ENCODE measurements at regions not wholly inside any gene's neighbourhood (a gene's known extent, or its start where the extent isn't known, plus 50 kb on each side); places are given as distances from the start of the nearest gene placed in this dataset.

DNA sequence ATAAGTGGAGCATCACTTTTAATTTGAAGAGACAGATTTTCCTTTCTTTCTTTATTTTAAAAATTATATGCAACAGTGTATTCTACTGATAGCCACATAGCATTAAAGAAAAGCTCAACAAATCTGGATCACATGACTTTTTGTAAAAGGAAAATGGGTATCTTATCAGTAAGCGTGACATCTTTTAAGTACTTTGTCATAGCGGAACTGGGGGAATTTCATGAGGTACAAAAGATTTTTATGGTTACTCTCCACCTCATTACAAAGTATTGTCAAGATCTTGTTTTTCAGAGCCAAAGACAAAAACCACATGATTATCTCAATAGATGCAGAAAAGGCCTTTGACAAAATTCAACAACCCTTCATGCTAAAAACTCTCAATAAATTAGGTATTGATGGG is 219.6 kb upstream of the ZPLD1 start:
- TF ChIP-seq EZH2phosphoT487 (IDR thresholded peaks at IDR 0.05; ENCODE audit: low read length): no peak
- no peak for TF ChIP-seq EZH2 (optimal IDR thresholded peaks at IDR 0.05; ENCODE audit: low read depth, low read length)
- TF ChIP-seq, protein P1, sequence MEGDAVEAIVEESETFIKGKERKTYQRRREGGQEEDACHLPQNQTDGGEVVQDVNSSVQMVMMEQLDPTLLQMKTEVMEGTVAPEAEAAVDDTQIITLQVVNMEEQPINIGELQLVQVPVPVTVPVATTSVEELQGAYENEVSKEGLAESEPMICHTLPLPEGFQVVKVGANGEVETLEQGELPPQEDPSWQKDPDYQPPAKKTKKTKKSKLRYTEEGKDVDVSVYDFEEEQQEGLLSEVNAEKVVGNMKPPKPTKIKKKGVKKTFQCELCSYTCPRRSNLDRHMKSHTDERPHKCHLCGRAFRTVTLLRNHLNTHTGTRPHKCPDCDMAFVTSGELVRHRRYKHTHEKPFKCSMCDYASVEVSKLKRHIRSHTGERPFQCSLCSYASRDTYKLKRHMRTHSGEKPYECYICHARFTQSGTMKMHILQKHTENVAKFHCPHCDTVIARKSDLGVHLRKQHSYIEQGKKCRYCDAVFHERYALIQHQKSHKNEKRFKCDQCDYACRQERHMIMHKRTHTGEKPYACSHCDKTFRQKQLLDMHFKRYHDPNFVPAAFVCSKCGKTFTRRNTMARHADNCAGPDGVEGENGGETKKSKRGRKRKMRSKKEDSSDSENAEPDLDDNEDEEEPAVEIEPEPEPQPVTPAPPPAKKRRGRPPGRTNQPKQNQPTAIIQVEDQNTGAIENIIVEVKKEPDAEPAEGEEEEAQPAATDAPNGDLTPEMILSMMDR (IDR thresholded peaks at IDR 0.05; ENCODE audit: low read length): no peak
- H3K27me3 ChIP-seq (replicated peaks; ENCODE audit: insufficient read depth, low read length): no peaks in the 10 kb centered on the region
- H3K36me3 ChIP-seq (replicated peaks; ENCODE audit: insufficient read depth, low read length): no peaks in the 10 kb centered on the region
- no peak overlapping the region for H3K4me2 ChIP-seq (ENCODE audit: low read depth, low read length)
- H3K9me2 ChIP-seq (replicated peaks; ENCODE audit: insufficient read depth, low read length): no peaks in the 10 kb centered on the region
- H4K20me1 ChIP-seq (ENCODE audit: insufficient read depth, low read length): no peaks in the 10 kb centered on the region
- H3F3A ChIP-seq (ENCODE audit: insufficient read depth, low read length): no peaks in the 10 kb centered on the region
- DNase-seq: no peak
- H3K9me3 ChIP-seq (replicated peaks; ENCODE audit: insufficient read depth, low read length): no peaks in the 10 kb centered on the region
- H3K79me2 ChIP-seq (ENCODE audit: low read length): no peaks in the 10 kb centered on the region
- H2AFZ ChIP-seq (ENCODE audit: low read length): no peak overlapping the region
- H3K9ac ChIP-seq (ENCODE audit: low read length): no peak overlapping the region
- no peaks in the 10 kb centered on the region for H3K4me1 ChIP-seq (ENCODE audit: low read length)
- H3K27ac ChIP-seq (ENCODE audit: low read length): no peak overlapping the region
- H3K4me3 ChIP-seq (ENCODE audit: low read length): no peak overlapping the region

DNA sequence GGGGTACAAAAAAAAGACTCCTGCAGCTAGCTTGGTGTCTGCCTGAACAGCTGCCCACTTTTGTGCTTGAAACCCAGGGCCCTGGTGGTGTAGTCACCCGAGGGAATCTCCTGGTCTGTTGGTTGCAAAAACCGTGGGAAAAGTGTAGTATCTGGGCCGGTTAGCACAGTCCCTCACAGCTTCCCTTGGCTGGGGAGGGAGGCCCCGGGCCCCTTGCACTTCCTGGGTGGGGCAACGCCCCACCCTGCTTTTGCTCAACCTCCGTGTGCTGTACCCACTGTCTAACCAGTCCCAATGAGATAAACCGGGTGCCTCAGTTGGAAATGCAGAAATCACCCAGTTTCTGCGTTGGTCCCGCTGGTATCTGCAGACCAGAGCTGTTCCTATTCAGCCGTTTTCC is 211.7 kb upstream of the ZPLD1 start:
- DNase-seq: no peak
- no peaks in the 10 kb centered on the region for H3F3A ChIP-seq (ENCODE audit: insufficient read depth, low read length)
- no peaks in the 10 kb centered on the region for H3K36me3 ChIP-seq (replicated peaks; ENCODE audit: insufficient read depth, low read length)
- H3K9me3 ChIP-seq (replicated peaks; ENCODE audit: insufficient read depth, low read length): no peaks in the 10 kb centered on the region
- no peaks in the 10 kb centered on the region for H3K27me3 ChIP-seq (replicated peaks; ENCODE audit: insufficient read depth, low read length)
- H3K4me1 ChIP-seq (ENCODE audit: low read length): no peaks in the 10 kb centered on the region
- H4K20me1 ChIP-seq (ENCODE audit: insufficient read depth, low read length): no peaks in the 10 kb centered on the region
- no peak overlapping the region for H2AFZ ChIP-seq (ENCODE audit: low read length)
- H3K4me3 ChIP-seq (ENCODE audit: low read length): no peak overlapping the region
- H3K79me2 ChIP-seq (ENCODE audit: low read length): no peaks in the 10 kb centered on the region
- H3K9me2 ChIP-seq (replicated peaks; ENCODE audit: insufficient read depth, low read length): no peaks in the 10 kb centered on the region
- no peak overlapping the region for H3K4me2 ChIP-seq (ENCODE audit: low read depth, low read length)
- H3K9ac ChIP-seq (ENCODE audit: low read length): no peak overlapping the region
- H3K27ac ChIP-seq (ENCODE audit: low read length): no peak overlapping the region
- TF ChIP-seq, protein P1 (IDR thresholded peaks at IDR 0.05; ENCODE audit: low read length): no peak
- no peak for TF ChIP-seq EZH2phosphoT487 (IDR thresholded peaks at IDR 0.05; ENCODE audit: low read length)
- no peak for TF ChIP-seq EZH2 (optimal IDR thresholded peaks at IDR 0.05; ENCODE audit: low read depth, low read length)

DNA sequence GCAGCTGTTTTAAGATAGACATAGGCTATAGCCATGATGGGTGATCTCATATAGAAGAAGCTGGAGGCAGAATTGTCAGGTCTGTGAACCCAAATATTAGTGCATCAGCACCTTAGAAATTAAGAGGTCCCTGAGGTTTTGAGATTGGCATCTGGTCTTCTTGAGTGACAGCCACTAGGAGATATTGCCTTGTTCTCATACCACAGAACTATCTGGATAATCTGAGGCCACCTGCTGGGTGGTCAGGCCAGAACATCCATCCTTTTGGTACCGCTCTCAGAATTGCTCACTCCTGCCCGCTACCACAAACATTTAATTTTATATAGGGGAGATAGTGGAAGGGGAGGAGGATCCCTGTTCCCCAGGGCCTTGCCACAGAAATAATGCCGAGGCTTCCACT is 210.6 kb upstream of the ZPLD1 start:
- H3F3A ChIP-seq (ENCODE audit: insufficient read depth, low read length): no peaks in the 10 kb centered on the region
- no peak overlapping the region for H3K27ac ChIP-seq (ENCODE audit: low read length)
- H3K9me2 ChIP-seq (replicated peaks; ENCODE audit: insufficient read depth, low read length): no peaks in the 10 kb centered on the region
- no peaks in the 10 kb centered on the region for H3K79me2 ChIP-seq (ENCODE audit: low read length)
- H2AFZ ChIP-seq (ENCODE audit: low read length): no peak overlapping the region
- no peaks in the 10 kb centered on the region for H3K36me3 ChIP-seq (replicated peaks; ENCODE audit: insufficient read depth, low read length)
- H3K4me3 ChIP-seq (ENCODE audit: low read length): no peak overlapping the region
- no peaks in the 10 kb centered on the region for H3K27me3 ChIP-seq (replicated peaks; ENCODE audit: insufficient read depth, low read length)
- H3K9ac ChIP-seq (ENCODE audit: low read length): no peak overlapping the region
- H3K4me2 ChIP-seq (ENCODE audit: low read depth, low read length): no peak overlapping the region
- H4K20me1 ChIP-seq (ENCODE audit: insufficient read depth, low read length): no peaks in the 10 kb centered on the region
- no peaks in the 10 kb centered on the region for H3K9me3 ChIP-seq (replicated peaks; ENCODE audit: insufficient read depth, low read length)
- H3K4me1 ChIP-seq (ENCODE audit: low read length): no peaks in the 10 kb centered on the region
- DNase-seq: peak; percentile 26
- TF ChIP-seq, protein P1 (IDR thresholded peaks at IDR 0.05; ENCODE audit: low read length): peak; percentile 29
- no peak for TF ChIP-seq EZH2phosphoT487 (IDR thresholded peaks at IDR 0.05; ENCODE audit: low read length)

Data from MM.1S (cell line).